ENCODE measurements at regions not wholly inside any gene's neighbourhood (a gene's known extent, or its start where the extent isn't known, plus 50 kb on each side); places are given as distances from the start of the nearest gene placed in this dataset.

GRCh38 chr17:71825687-71826086 is 295.1 kb upstream of the SOX9 start:
- Histone ChIP-seq H3K36me3 (ENCODE audit: control insufficient read depth in 1 of 2, insufficient read depth in 2 of 2, low read length in 2 of 2) (peaks cover 0 to 2% of the 10 kb centered on the region in 2 experiments), H3K79me1 (ENCODE audit: low read length) (peaks cover 12% of the 10 kb centered on the region), H4K8ac (ENCODE audit: low read depth, low read length) (peak overlapping the region; percentile 47), H3K14ac (ENCODE audit: low read length) (no peak overlapping the region), H3K4me2 (ENCODE audit: low read length) (no peak overlapping the region), H3K27ac (ENCODE audit: low read depth, low read length) (peak overlapping the region; percentile 88), H3K23ac (ENCODE audit: low read length) (no peak overlapping the region), H3K79me2 (ENCODE audit: control insufficient read depth, insufficient read depth, low read length, poor library complexity) (peaks cover 2% of the 10 kb centered on the region), H2BK120ac (ENCODE audit: insufficient read depth, low read length, poor library complexity) (peak overlapping the region; percentile 72), H3K18ac (ENCODE audit: low read length) (no peak overlapping the region), H3K9me3 (ENCODE audit: insufficient read depth, low read depth, low read length) (no peaks in the 10 kb centered on the region), H3K9ac (ENCODE audit: low read length) (no peak overlapping the region), H2BK5ac (ENCODE audit: low read depth, low read length, poor library complexity) (peak overlapping the region; percentile 73), H2AFZ (ENCODE audit: insufficient read depth, low read length, poor library complexity) (no peak overlapping the region), H4K12ac (ENCODE audit: low read depth, low read length) (no peak overlapping the region), H3K27me3 (ENCODE audit: insufficient read depth, low read length) (no peaks in the 10 kb centered on the region), H3K4me1 (ENCODE audit: control insufficient read depth in 1 of 2, insufficient read depth in 2 of 2, low read length in 2 of 2) (peaks cover 6 to 9% of the 10 kb centered on the region in 2 experiments), H3K4me3 (ENCODE audit: low read depth, low read length) (no peak overlapping the region), H3K4ac (ENCODE audit: low read depth, low read length) (no peak overlapping the region), H4K91ac (ENCODE audit: low read depth, low read length) (peak overlapping the region; percentile 24), H2BK12ac (ENCODE audit: low read length) (no peak overlapping the region), H2AK5ac (ENCODE audit: low read length) (no peak overlapping the region)
- no CpG with 5 or more reads among the region's 4 CpGs for WGBS (ENCODE audit: extremely low coverage, insufficient coverage, insufficient read length)
- no peak for DNase-seq

- H3K4ac ChIP-seq (ENCODE audit: low read depth, low read length): no peak overlapping the region
- no peak overlapping the region for H3K18ac ChIP-seq (ENCODE audit: low read length)
- no peak overlapping the region for H3K14ac ChIP-seq (ENCODE audit: low read length)
- H3K4me2 ChIP-seq (ENCODE audit: low read length): no peak overlapping the region
- peaks cover 15% of the 10 kb centered on the region for H3K79me1 ChIP-seq (ENCODE audit: low read length)
- no peak overlapping the region for H2AFZ ChIP-seq (ENCODE audit: insufficient read depth, low read length, poor library complexity)
- peak overlapping the region; percentile 77 for H2BK120ac ChIP-seq (ENCODE audit: insufficient read depth, low read length, poor library complexity)
- peak overlapping the region; percentile 56 for H4K91ac ChIP-seq (ENCODE audit: low read depth, low read length)
- no peak overlapping the region for H3K9ac ChIP-seq (ENCODE audit: low read length)
- peaks cover 8 to 14% of the 10 kb centered on the region in 2 experiments for H3K4me1 ChIP-seq (ENCODE audit: control insufficient read depth in 1 of 2, insufficient read depth in 2 of 2, low read length in 2 of 2)
- H3K27ac ChIP-seq (ENCODE audit: low read depth, low read length): peak overlapping the region; percentile 49
- H3K23ac ChIP-seq (ENCODE audit: low read length): no peak overlapping the region
- H3K79me2 ChIP-seq (ENCODE audit: control insufficient read depth, insufficient read depth, low read length, poor library complexity): peaks cover 2% of the 10 kb centered on the region
- H3K4me3 ChIP-seq (ENCODE audit: low read depth, low read length): no peak overlapping the region
- no peak overlapping the region for H2AK5ac ChIP-seq (ENCODE audit: low read length)
- peaks cover 0 to 2% of the 10 kb centered on the region in 2 experiments for H3K36me3 ChIP-seq (ENCODE audit: control insufficient read depth in 1 of 2, insufficient read depth in 2 of 2, low read length in 2 of 2)
- no CpG with 5 or more reads among the region's 5 CpGs for WGBS (ENCODE audit: extremely low coverage, insufficient coverage, insufficient read length)
- no peaks in the 10 kb centered on the region for H3K9me3 ChIP-seq (ENCODE audit: insufficient read depth, low read depth, low read length)
- no peak overlapping the region for H4K12ac ChIP-seq (ENCODE audit: low read depth, low read length)
- H3K27me3 ChIP-seq (ENCODE audit: insufficient read depth, low read length): no peaks in the 10 kb centered on the region
- no peak overlapping the region for H2BK12ac ChIP-seq (ENCODE audit: low read length)
- no peak for DNase-seq
- peak overlapping the region; percentile 67 for H4K8ac ChIP-seq (ENCODE audit: low read depth, low read length)
- H2BK5ac ChIP-seq (ENCODE audit: low read depth, low read length, poor library complexity): no peak overlapping the region
Measured at GRCh38 chr17:71828182-71828596, 292.6 kb upstream of the SOX9 start.

GRCh38 chr17:71830866-71831265 is 290.0 kb upstream of the SOX9 start:
- Histone ChIP-seq H3K27ac (ENCODE audit: low read depth, low read length) (no peak overlapping the region), H3K36me3 (ENCODE audit: control insufficient read depth in 1 of 2, insufficient read depth in 2 of 2, low read length in 2 of 2) (peaks cover 0 to 2% of the 10 kb centered on the region in 2 experiments), H3K4ac (ENCODE audit: low read depth, low read length) (no peak overlapping the region), H2AFZ (ENCODE audit: insufficient read depth, low read length, poor library complexity) (no peak overlapping the region), H4K8ac (ENCODE audit: low read depth, low read length) (no peak overlapping the region), H3K4me3 (ENCODE audit: low read depth, low read length) (no peak overlapping the region), H4K12ac (ENCODE audit: low read depth, low read length) (no peak overlapping the region), H4K91ac (ENCODE audit: low read depth, low read length) (peak overlapping the region; percentile 18), H3K4me2 (ENCODE audit: low read length) (no peak overlapping the region), H2BK120ac (ENCODE audit: insufficient read depth, low read length, poor library complexity) (no peak overlapping the region), H3K9ac (ENCODE audit: low read length) (no peak overlapping the region), H3K18ac (ENCODE audit: low read length) (no peak overlapping the region), H3K79me2 (ENCODE audit: control insufficient read depth, insufficient read depth, low read length, poor library complexity) (peaks cover 2% of the 10 kb centered on the region), H3K27me3 (ENCODE audit: insufficient read depth, low read length) (no peaks in the 10 kb centered on the region), H3K4me1 (ENCODE audit: control insufficient read depth in 1 of 2, insufficient read depth in 2 of 2, low read length in 2 of 2) (peaks cover 8 to 11% of the 10 kb centered on the region in 2 experiments), H2AK5ac (ENCODE audit: low read length) (no peak overlapping the region), H3K79me1 (ENCODE audit: low read length) (peaks cover 13% of the 10 kb centered on the region), H3K14ac (ENCODE audit: low read length) (no peak overlapping the region), H3K9me3 (ENCODE audit: insufficient read depth, low read depth, low read length) (no peaks in the 10 kb centered on the region), H3K23ac (ENCODE audit: low read length) (no peak overlapping the region), H2BK12ac (ENCODE audit: low read length) (peak overlapping the region; percentile 3), H2BK5ac (ENCODE audit: low read depth, low read length, poor library complexity) (no peak overlapping the region)
- no peak for DNase-seq
- WGBS (ENCODE audit: extremely low coverage, insufficient coverage, insufficient read length): no CpG with 5 or more reads among the region's 7 CpGs

- Histone ChIP-seq H3K4me3 (ENCODE audit: low read depth, low read length) (no peak overlapping the region), H2BK5ac (ENCODE audit: low read depth, low read length, poor library complexity) (no peak overlapping the region), H3K27me3 (ENCODE audit: insufficient read depth, low read length) (no peaks in the 10 kb centered on the region), H3K14ac (ENCODE audit: low read length) (no peak overlapping the region), H3K79me2 (ENCODE audit: control insufficient read depth, insufficient read depth, low read length, poor library complexity) (no peaks in the 10 kb centered on the region), H2AFZ (ENCODE audit: insufficient read depth, low read length, poor library complexity) (no peak overlapping the region), H3K23ac (ENCODE audit: low read length) (no peak overlapping the region), H3K18ac (ENCODE audit: low read length) (no peak overlapping the region), H3K4me2 (ENCODE audit: low read length) (no peak overlapping the region), H4K12ac (ENCODE audit: low read depth, low read length) (no peak overlapping the region), H3K4me1 (ENCODE audit: control insufficient read depth in 1 of 2, insufficient read depth in 2 of 2, low read length in 2 of 2) (peaks cover 0 to under 1% of the 10 kb centered on the region in 2 experiments), H4K91ac (ENCODE audit: low read depth, low read length) (no peak overlapping the region), H3K9me3 (ENCODE audit: insufficient read depth, low read depth, low read length) (no peaks in the 10 kb centered on the region), H3K36me3 (ENCODE audit: control insufficient read depth in 1 of 2, insufficient read depth in 2 of 2, low read length in 2 of 2) (no peaks in the 10 kb centered on the region), H4K8ac (ENCODE audit: low read depth, low read length) (no peak overlapping the region), H2BK12ac (ENCODE audit: low read length) (no peak overlapping the region), H3K9ac (ENCODE audit: low read length) (no peak overlapping the region), H3K79me1 (ENCODE audit: low read length) (no peaks in the 10 kb centered on the region), H2BK120ac (ENCODE audit: insufficient read depth, low read length, poor library complexity) (no peak overlapping the region), H2AK5ac (ENCODE audit: low read length) (no peak overlapping the region), H3K4ac (ENCODE audit: low read depth, low read length) (no peak overlapping the region), H3K27ac (ENCODE audit: low read depth, low read length) (no peak overlapping the region)
- no CpG with 5 or more reads among the region's 3 CpGs for WGBS (ENCODE audit: extremely low coverage, insufficient coverage, insufficient read length)
- no peak for DNase-seq
Measured at GRCh38 chr17:71842986-71843385, 277.8 kb upstream of the SOX9 start.
